ENCODE measurements at regions not wholly inside any gene's neighbourhood (a gene's known extent, or its start where the extent isn't known, plus 50 kb on each side); places are given as distances from the start of the nearest gene placed in this dataset.
"Not testable (repeated sequence)": the region's sequence is repeated elsewhere in the genome, so short reads cannot be mapped to it uniquely, and the experiment has no call there.

DNA sequence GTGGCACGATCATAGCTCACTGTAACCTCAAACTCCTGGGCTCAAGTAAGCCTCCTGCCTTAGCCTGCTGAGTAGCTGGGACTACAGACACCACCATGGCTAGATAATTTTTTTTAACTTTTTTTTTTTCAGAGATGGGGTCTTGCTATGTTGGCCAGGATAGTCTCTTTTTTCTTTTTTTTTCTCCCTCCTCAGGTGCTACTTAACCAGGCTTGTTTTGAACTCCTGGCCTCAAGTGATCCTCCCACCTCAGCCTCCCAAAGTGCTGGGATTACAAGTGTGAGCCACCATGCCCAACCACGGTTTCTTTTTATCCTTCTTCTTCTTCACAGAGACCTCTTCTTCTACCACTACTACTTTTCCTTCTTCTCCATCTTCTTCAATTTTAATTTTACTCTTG, 53.8 kb upstream of the MAP4 start:
- H3K4me1 Mint-ChIP-seq = peaks cover 12% of the 10 kb centered on the region
- H3K9me3 Mint-ChIP-seq = no peaks in the 10 kb centered on the region
- CTCF ChIA-PET = no interaction called here
- H3K27ac Mint-ChIP-seq = no peak overlapping the region
- no peaks in the 10 kb centered on the region for H3K27me3 Mint-ChIP-seq
- intact Hi-C loops (cut with micrococcal nuclease) = no loop called here
- DNase-seq = no peak
- peaks cover 19% of the 10 kb centered on the region for H3K36me3 Mint-ChIP-seq (ENCODE audit: low read depth)
- H3K4me3 Mint-ChIP-seq = no peak overlapping the region
- POLR2A ChIA-PET = no interaction called here
- no peak for ATAC-seq (ENCODE audit: low read depth)
- no peak for TF ChIP-seq CTCF (IDR thresholded peaks at IDR 0.05)

DNA sequence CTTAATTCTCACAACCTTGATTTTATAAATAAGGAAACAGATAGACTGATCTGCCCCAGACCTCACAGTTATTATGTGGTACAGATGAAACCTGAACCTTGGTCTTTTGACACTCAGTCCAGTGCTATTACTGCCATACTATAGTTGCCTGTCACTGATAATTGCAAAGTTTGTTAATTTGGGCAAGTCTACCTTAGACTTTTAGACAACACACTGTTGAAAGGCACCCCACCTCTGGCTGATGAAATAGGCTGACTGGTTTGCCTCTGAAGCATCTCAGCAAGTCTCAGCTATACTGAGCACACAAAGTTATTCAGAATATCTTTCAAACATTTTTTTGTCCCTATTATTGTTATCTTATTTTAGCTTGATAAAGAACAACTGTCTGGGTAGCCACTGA, 53.1 kb upstream of the MAP4 start:
- POLR2A ChIA-PET = no interaction called here
- CTCF ChIA-PET = interaction anchor here (0.5 kb wide), 1 partner anchor 673 kb away, joined by 3 read pairs; no protein-coding TSS in a partner anchor
- ATAC-seq (ENCODE audit: low read depth) (no peak), DNase-seq (no peak)
- intact Hi-C loops (cut with micrococcal nuclease) = no loop called here
- Mint-ChIP-seq H3K27me3 (no peaks in the 10 kb centered on the region), H3K4me1 (peaks cover 15% of the 10 kb centered on the region), H3K9me3 (no peaks in the 10 kb centered on the region), H3K4me3 (no peak overlapping the region), H3K27ac (no peak overlapping the region), H3K36me3 (ENCODE audit: low read depth) (peaks cover 17% of the 10 kb centered on the region)
- TF ChIP-seq CTCF (IDR thresholded peaks at IDR 0.05) = no peak

GRCh38 chr3:48068886-48069285, 52.7 kb upstream of the MAP4 start:
- ChIA-PET POLR2A (no interaction called here), CTCF (interaction anchor here (0.5 kb wide), 1 partner anchor 674 kb away, joined by 3 read pairs; no protein-coding TSS in a partner anchor)
- no peaks in the 10 kb centered on the region for H3K9me3 Mint-ChIP-seq
- peaks cover 18% of the 10 kb centered on the region for H3K36me3 Mint-ChIP-seq (ENCODE audit: low read depth)
- no peak overlapping the region for H3K27ac Mint-ChIP-seq
- DNase-seq = no peak
- H3K4me3 Mint-ChIP-seq = no peak overlapping the region
- peaks cover 20% of the 10 kb centered on the region for H3K4me1 Mint-ChIP-seq
- ATAC-seq (ENCODE audit: low read depth) = no peak
- intact Hi-C loops (cut with micrococcal nuclease) = no loop called here
- H3K27me3 Mint-ChIP-seq = no peaks in the 10 kb centered on the region
- no peak for TF ChIP-seq CTCF (IDR thresholded peaks at IDR 0.05)

DNA sequence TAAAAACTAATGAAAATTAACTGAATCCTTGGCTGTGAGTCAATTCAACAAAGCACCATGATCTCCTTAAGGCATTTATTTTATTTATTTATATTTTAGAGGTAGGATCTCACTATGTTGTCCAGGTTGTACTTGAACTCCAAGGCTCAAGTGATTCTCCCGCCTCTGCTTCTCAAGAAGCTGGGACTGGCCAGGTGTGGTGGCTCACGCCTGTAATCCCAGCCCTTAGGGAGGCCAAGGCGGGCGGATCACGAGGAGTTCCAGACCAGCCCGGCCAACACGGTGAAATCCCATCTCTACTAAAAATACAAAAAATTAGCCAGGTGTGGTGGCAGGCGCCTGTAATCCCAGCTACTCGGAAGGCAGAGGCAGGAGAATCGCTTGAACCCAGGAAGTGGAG, 52.1 kb upstream of the MAP4 start:
- DNase-seq; ATAC-seq (ENCODE audit: low read depth); H3K4me3 Mint-ChIP-seq; H3K9me3 Mint-ChIP-seq; H3K27ac Mint-ChIP-seq; H3K27me3 Mint-ChIP-seq; intact Hi-C loops (cut with micrococcal nuclease); CTCF ChIA-PET; POLR2A ChIA-PET: not testable (repeated sequence)
- H3K36me3 Mint-ChIP-seq (ENCODE audit: low read depth) = peaks cover 20% of the 10 kb centered on the region
- peaks cover 26% of the 10 kb centered on the region for H3K4me1 Mint-ChIP-seq

DNA sequence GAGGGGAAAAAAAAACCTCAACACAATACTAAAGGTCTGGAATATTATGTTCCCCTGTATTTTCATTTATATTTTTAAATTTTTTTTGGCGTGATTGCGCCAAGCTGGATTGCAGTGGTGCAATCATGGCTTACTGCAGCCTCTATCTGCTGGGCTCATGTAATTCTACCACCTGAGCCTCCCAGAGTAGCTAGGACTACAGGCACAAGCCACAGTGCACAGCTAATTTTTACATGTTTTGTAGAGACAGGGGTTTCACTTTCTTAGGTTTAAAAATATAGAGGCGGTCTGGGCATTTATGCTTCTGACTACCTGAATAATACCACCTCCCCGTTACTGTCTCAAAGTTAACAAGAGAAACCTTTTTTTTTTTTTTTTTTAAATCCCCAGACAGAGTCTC, 51.1 kb upstream of the MAP4 start:
- Mint-ChIP-seq H3K36me3 (ENCODE audit: low read depth) (peaks cover 23% of the 10 kb centered on the region), H3K9me3 (no peaks in the 10 kb centered on the region), H3K27ac (no peak overlapping the region), H3K27me3 (no peaks in the 10 kb centered on the region), H3K4me3 (no peak overlapping the region), H3K4me1 (peaks cover 27% of the 10 kb centered on the region)
- ChIA-PET CTCF (interaction anchor here (0.6 kb wide), 1 partner anchor 511 kb away, joined by 3 read pairs; no protein-coding TSS in a partner anchor), POLR2A (no interaction called here)
- no peak for TF ChIP-seq CTCF (IDR thresholded peaks at IDR 0.05)
- DNase-seq (no peak), ATAC-seq (ENCODE audit: low read depth) (no peak)
- intact Hi-C loops (cut with micrococcal nuclease) = no loop called here
